Panc1 (cell line): ENCODE measurements at regions not wholly inside any gene's neighbourhood (a gene's known extent, or its start where the extent isn't known, plus 50 kb on each side); places are given as distances from the start of the nearest gene placed in this dataset.

Experiments
- ATAC-seq: fragments of 200-7000 bp; cut with Tn5 transposase; 2 replicates; pipeline ENCODE4 v1.9.1; 2020; ENCODE audit warnings: mild to moderate bottlenecking, moderate library complexity
- BruUV-seq: library from RNA; stranded (reverse); fragments of 400-500 nt; replicated peaks from 2 replicates; lab custom pipeline; 2021; lab: Mats Ljungman, UMichigan
- CTCF ChIA-PET: fragments of 300-600 bp; sonication (Branson Sonifier 250); formaldehyde crosslinking; loops from one replicate; lab custom pipeline; 2022; ENCODE audit warnings: antibody characterized with exemption; lab: Charles Lee
- POLR2A ChIA-PET: fragments of 300-600 bp; sonication (Branson Sonifier 250); formaldehyde crosslinking; loops from one replicate; lab custom pipeline; 2022; ENCODE audit warnings: antibody characterized with exemption; lab: Charles Lee
- DNase-seq: peaks from one replicate; pipeline ENCODE4 v3.0.0-alpha.2; 2010; ENCODE audit warnings: low read depth, low spot score
- H3K27ac ChIP-seq: 2 replicates; pipeline ENCODE4 v1.5.1; 2011; ENCODE audit warnings: mild to moderate bottlenecking, low read length, inconsistent platforms
- H3K27me3 ChIP-seq: fragments of 200-500 bp; sonication (Bioruptor generic); 2 replicates; pipeline ENCODE4 v1.6.0; 2014; ENCODE audit warnings: low read length, inconsistent platforms; ENCODE audit not compliant: control insufficient read depth, insufficient read depth
- H3K36me3 ChIP-seq: fragments of 200-500 bp; sonication (Bioruptor generic); 2 replicates; pipeline ENCODE4 v1.5.1; 2014; ENCODE audit warnings: inconsistent platforms, mild to moderate bottlenecking, low read length, moderate library complexity; ENCODE audit not compliant: control insufficient read depth, insufficient read depth
- H3K4me1 ChIP-seq: 2 replicates; pipeline ENCODE4 v1.5.1; 2011; ENCODE audit warnings: inconsistent platforms, mild to moderate bottlenecking, low read length, moderate library complexity; ENCODE audit not compliant: control insufficient read depth, insufficient read depth
- H3K4me3 ChIP-seq, 2 experiments: 2 replicates each; pipeline ENCODE4 v1.5.1; 2011 to 2012; ENCODE audit warnings: low read depth in 2 of 2, low read length in 2 of 2, mild to moderate bottlenecking in 2 of 2, inconsistent platforms in 1 of 2, moderate library complexity in 1 of 2
- H3K9me3 ChIP-seq: fragments of 200-500 bp; sonication (Bioruptor generic); 2 replicates; pipeline ENCODE4 v1.5.1; 2014; ENCODE audit warnings: low read depth, mild to moderate bottlenecking, inconsistent platforms, low read length, moderate library complexity; ENCODE audit not compliant: control insufficient read depth, insufficient read depth
- POLR2AphosphoS5 ChIP-seq: IDR thresholded peaks from 2 replicates; pipeline ENCODE4 v1.6.1; 2012; ENCODE audit warnings: mild to moderate bottlenecking, low read depth, low read length, moderate library complexity
- SIN3A ChIP-seq: IDR thresholded peaks from 2 replicates; pipeline ENCODE4 v1.6.1; 2012; ENCODE audit warnings: low read depth, mild to moderate bottlenecking, low read length, moderate library complexity, borderline replicate concordance; ENCODE audit not compliant: insufficient read depth
- TCF7L2 ChIP-seq: IDR thresholded peaks from 2 replicates; pipeline ENCODE4 v1.6.1; 2011; ENCODE audit warnings: mild to moderate bottlenecking, low read depth, low read length, inconsistent platforms
- in situ Hi-C: cut with HindIII; loops from 2 replicates; pipeline ENCODE4 v1.10.0; 2016; ENCODE audit warnings: low sequenced_read_pairs, low pct_unique_long_range_greater_than_20kb
- intact Hi-C: fragments of 100-400 bp; cut with micrococcal nuclease; formaldehyde crosslinking; loops from one replicate; pipeline ENCODE4 v1.10.0; 2022; ENCODE audit not compliant: unreplicated experiment
- TF ChIP-seq, protein P1 (sequence below): fragments of 450-650 bp; IDR thresholded peaks from 2 replicates; pipeline ENCODE4 v1.5.1; 2017; ENCODE audit warnings: mild to moderate bottlenecking
- TF ChIP-seq, protein P2 (sequence below), 2 experiments: IDR thresholded peaks; 2 replicates each; pipeline ENCODE4 v1.6.1; 2011 to 2012; ENCODE audit warnings: low read depth in 2 of 2, control low read depth in 1 of 2, low read length in 1 of 2, mild to moderate bottlenecking in 1 of 2, moderate library complexity in 1 of 2; ENCODE audit not compliant: insufficient read depth in 1 of 2

DNA sequence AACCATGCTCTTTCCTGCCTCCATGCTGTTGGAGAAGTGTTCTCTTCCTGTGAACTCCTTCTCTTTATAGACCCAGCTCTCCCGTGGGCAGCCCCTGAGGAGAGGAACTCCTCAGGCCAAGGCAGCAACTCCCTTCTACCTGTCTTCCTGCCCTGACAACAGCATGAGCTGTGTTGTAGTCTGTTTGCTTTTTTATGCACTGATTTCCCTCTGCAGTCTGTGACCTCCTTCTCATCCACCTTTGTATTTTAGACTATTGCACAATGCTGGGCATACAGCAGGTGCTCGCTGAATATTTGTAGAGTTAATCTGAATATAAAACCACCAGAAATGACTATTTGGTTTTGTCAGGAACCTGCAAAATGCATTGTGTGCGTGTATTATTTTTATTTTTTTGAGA, 152.2 kb upstream of the CHD6 start:
- Histone ChIP-seq H3K27ac (no peak overlapping the region), H3K9me3 (no peaks in the 10 kb centered on the region), H3K36me3 (no peaks in the 10 kb centered on the region), H3K4me1 (no peaks in the 10 kb centered on the region), H3K27me3 (peaks cover 7% of the 10 kb centered on the region), H3K4me3 (no peak overlapping the region)
- ATAC-seq (no peak), DNase-seq (no peak)
- no TSS peak for BruUV-seq
- in situ Hi-C loops, result no loop called here
- ChIA-PET CTCF (no interaction called here), POLR2A (no interaction called here)
- TF ChIP-seq, protein P1, sequence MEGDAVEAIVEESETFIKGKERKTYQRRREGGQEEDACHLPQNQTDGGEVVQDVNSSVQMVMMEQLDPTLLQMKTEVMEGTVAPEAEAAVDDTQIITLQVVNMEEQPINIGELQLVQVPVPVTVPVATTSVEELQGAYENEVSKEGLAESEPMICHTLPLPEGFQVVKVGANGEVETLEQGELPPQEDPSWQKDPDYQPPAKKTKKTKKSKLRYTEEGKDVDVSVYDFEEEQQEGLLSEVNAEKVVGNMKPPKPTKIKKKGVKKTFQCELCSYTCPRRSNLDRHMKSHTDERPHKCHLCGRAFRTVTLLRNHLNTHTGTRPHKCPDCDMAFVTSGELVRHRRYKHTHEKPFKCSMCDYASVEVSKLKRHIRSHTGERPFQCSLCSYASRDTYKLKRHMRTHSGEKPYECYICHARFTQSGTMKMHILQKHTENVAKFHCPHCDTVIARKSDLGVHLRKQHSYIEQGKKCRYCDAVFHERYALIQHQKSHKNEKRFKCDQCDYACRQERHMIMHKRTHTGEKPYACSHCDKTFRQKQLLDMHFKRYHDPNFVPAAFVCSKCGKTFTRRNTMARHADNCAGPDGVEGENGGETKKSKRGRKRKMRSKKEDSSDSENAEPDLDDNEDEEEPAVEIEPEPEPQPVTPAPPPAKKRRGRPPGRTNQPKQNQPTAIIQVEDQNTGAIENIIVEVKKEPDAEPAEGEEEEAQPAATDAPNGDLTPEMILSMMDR, result no peak
- TF ChIP-seq TCF7L2 (no peak), SIN3A (no peak), POLR2AphosphoS5 (no peak)
- TF ChIP-seq, protein P2, sequence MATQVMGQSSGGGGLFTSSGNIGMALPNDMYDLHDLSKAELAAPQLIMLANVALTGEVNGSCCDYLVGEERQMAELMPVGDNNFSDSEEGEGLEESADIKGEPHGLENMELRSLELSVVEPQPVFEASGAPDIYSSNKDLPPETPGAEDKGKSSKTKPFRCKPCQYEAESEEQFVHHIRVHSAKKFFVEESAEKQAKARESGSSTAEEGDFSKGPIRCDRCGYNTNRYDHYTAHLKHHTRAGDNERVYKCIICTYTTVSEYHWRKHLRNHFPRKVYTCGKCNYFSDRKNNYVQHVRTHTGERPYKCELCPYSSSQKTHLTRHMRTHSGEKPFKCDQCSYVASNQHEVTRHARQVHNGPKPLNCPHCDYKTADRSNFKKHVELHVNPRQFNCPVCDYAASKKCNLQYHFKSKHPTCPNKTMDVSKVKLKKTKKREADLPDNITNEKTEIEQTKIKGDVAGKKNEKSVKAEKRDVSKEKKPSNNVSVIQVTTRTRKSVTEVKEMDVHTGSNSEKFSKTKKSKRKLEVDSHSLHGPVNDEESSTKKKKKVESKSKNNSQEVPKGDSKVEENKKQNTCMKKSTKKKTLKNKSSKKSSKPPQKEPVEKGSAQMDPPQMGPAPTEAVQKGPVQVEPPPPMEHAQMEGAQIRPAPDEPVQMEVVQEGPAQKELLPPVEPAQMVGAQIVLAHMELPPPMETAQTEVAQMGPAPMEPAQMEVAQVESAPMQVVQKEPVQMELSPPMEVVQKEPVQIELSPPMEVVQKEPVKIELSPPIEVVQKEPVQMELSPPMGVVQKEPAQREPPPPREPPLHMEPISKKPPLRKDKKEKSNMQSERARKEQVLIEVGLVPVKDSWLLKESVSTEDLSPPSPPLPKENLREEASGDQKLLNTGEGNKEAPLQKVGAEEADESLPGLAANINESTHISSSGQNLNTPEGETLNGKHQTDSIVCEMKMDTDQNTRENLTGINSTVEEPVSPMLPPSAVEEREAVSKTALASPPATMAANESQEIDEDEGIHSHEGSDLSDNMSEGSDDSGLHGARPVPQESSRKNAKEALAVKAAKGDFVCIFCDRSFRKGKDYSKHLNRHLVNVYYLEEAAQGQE (IDR thresholded peaks at IDR 0.05; ENCODE audit: insufficient read depth in 1 of 2, low read depth in 2 of 2, low read length in 1 of 2), result no peak
- intact Hi-C loops, result no loop called here

DNA sequence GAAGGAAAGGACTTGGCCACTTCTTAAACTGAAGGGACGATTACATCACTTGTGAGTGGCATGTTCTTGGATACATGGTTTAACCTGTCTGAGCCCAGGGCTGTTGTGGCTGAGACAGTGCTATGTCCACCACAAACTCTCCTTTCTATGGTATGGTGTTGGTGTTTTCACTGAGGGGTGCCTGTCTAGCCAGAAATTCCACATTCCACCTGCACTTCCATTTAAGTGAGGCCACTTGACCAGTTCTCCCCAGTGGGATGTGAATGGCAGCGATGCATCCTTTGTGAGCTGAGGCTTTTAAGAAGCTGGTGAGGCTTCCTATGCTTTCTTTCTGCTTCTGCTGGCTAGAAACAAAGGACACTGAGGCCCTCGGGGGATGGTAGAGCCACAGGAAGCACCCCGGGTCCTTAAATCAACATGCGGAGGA, 151.4 kb upstream of the CHD6 start:
- no peaks in the 10 kb centered on the region for H3K9me3 ChIP-seq
- TF ChIP-seq, protein P2 (IDR thresholded peaks at IDR 0.05; ENCODE audit: insufficient read depth in 1 of 2, low read depth in 2 of 2, low read length in 1 of 2), result no peak
- TF ChIP-seq POLR2AphosphoS5 (no peak), TCF7L2 (no peak), SIN3A (no peak)
- TF ChIP-seq, protein P1, result no peak
- intact Hi-C loops, result no loop called here
- no peak for DNase-seq
- in situ Hi-C loops, result no loop called here
- ChIA-PET POLR2A (no interaction called here), CTCF (no interaction called here)
- no peaks in the 10 kb centered on the region for H3K36me3 ChIP-seq
- no TSS peak for BruUV-seq
- peaks cover 4% of the 10 kb centered on the region for H3K27me3 ChIP-seq
- no peak for ATAC-seq
- no peaks in the 10 kb centered on the region for H3K4me1 ChIP-seq
- H3K4me3 ChIP-seq, result no peak overlapping the region
- no peak overlapping the region for H3K27ac ChIP-seq
